K562 (cell line): ENCODE measurements at regions not wholly inside any gene's neighbourhood (a gene's known extent, or its start where the extent isn't known, plus 50 kb on each side); places are given as distances from the start of the nearest gene placed in this dataset.
"Not testable (repeated sequence)": the region's sequence is repeated elsewhere in the genome, so short reads cannot be mapped to it uniquely, and the experiment has no call there.

Experiments
- ATAC-seq: fragments of 200-7000 bp; cut with Tn5 transposase; 3 replicates; pipeline ENCODE4 v1.9.1; 2020; ENCODE audit warnings: moderate library complexity
- BruUV-seq: library from RNA; stranded (reverse); fragments of 400-500 nt; replicated peaks from 2 replicates; lab custom pipeline; 2021; lab: Mats Ljungman, UMichigan
- CTCF ChIA-PET: fragments of 300-600 bp; formaldehyde crosslinking; extraction: SDS; loops from one replicate; lab custom pipeline; 2021; ENCODE audit warnings: low intra/inter-chr PET ratio; lab: Yijun Ruan, JAX
- POLR2A ChIA-PET: fragments of 300-600, 350-650 bp; sonication (Branson Sonifier 250); formaldehyde crosslinking; extraction: SDS; loops from one replicate; lab custom pipeline; 2021; ENCODE audit warnings: antibody characterized with exemption, inconsistent platforms; lab: Yijun Ruan, JAX
- DNase-seq, 4 experiments: peaks; one replicate each; pipeline versions ENCODE4 v3.0.0 to v3.0.0-alpha.2; 2011 to 2018; ENCODE audit warnings: low spot score in 3 of 4, mixed read lengths in 3 of 4; ENCODE audit errors: extremely low read depth in 1 of 4
- FAIRE-seq: peaks from 2 replicates; lab custom pipeline; 2011; peaks lifted over from hg19 to GRCh38; lab: Jason Lieb, UNC
- H2AFZ ChIP-seq: 2 replicates; pipeline ENCODE4 v1.6.0; 2011; ENCODE audit warnings: low read depth, low read length, control low read depth, inconsistent platforms
- H3K27ac ChIP-seq: fragments of 200-600 bp; 3 replicates; pipeline ENCODE4 v1.8.0; 2011; ENCODE audit warnings: low read depth, mild to moderate bottlenecking, control low read depth, inconsistent platforms, low read length, moderate library complexity, mixed read lengths; ENCODE audit errors: extremely low read depth
- H3K27me3 ChIP-seq, 2 experiments: fragments of 300-600 bp in 1 of 2; 2 replicates in 1 of 2; 3 replicates in 1 of 2; pipeline versions ENCODE4 v1.6.0 to v1.8.0; 2011; ENCODE audit warnings: inconsistent platforms in 2 of 2, low read length in 2 of 2, mild to moderate bottlenecking in 1 of 2, mixed read lengths in 1 of 2, moderate library complexity in 1 of 2; ENCODE audit not compliant: control insufficient read depth in 2 of 2, insufficient read depth in 2 of 2
- H3K36me3 ChIP-seq: fragments of 300-600 bp; 3 replicates; pipeline ENCODE4 v1.8.0; 2011; ENCODE audit warnings: mild to moderate bottlenecking, low read length, inconsistent platforms; ENCODE audit not compliant: control insufficient read depth, insufficient read depth
- H3K4me1 ChIP-seq, 2 experiments: fragments of 200-600 bp in 1 of 2; replicated peaks in 1 of 2; 2 replicates in 1 of 2; 3 replicates in 1 of 2; pipeline versions ENCODE4 v1.5.1 to v1.8.0; 2011; ENCODE audit warnings: inconsistent platforms in 2 of 2, low read length in 2 of 2, mild to moderate bottlenecking in 1 of 2, mixed read lengths in 1 of 2, moderate library complexity in 1 of 2; ENCODE audit not compliant: control insufficient read depth in 2 of 2, insufficient read depth in 2 of 2
- H3K4me2 ChIP-seq: 2 replicates; pipeline ENCODE4 v1.6.1; 2011; ENCODE audit warnings: low read length, control low read depth, inconsistent platforms, mixed read lengths; ENCODE audit not compliant: insufficient read depth
- H3K4me3 ChIP-seq: fragments of 200-600 bp; sonication (generic), shearing (Covaris generic); 2 replicates; pipeline ENCODE4 v1.5.1; 2016; ENCODE audit warnings: control low read depth, inconsistent platforms
- H3K79me2 ChIP-seq: fragments of 200-600 bp; 3 replicates; pipeline ENCODE4 v1.8.0; 2011; ENCODE audit warnings: low read length, inconsistent platforms; ENCODE audit not compliant: control insufficient read depth, insufficient read depth
- H3K9ac ChIP-seq, 2 experiments: 2 replicates each; pipeline versions ENCODE4 v1.6.0 to v1.6.1; 2011; ENCODE audit warnings: low read depth in 2 of 2, low read length in 2 of 2, control low read depth in 1 of 2, inconsistent platforms in 1 of 2, mild to moderate bottlenecking in 1 of 2, mixed read lengths in 1 of 2; ENCODE audit not compliant: insufficient read depth in 1 of 2
- H3K9me1 ChIP-seq: one replicate; pipeline ENCODE4 v1.6.0; 2011; ENCODE audit warnings: inconsistent platforms, mild to moderate bottlenecking, low read length, moderate library complexity; ENCODE audit not compliant: control insufficient read depth, insufficient read depth
- H3K9me3 ChIP-seq: replicated peaks from 2 replicates; pipeline ENCODE4 v1.5.1; 2011; ENCODE audit warnings: low read depth, low read length, inconsistent platforms; ENCODE audit not compliant: control insufficient read depth, insufficient read depth
- H4K20me1 ChIP-seq: replicated peaks from 2 replicates; pipeline ENCODE4 v1.6.1; 2011; ENCODE audit warnings: low read length, inconsistent platforms, mixed read lengths; ENCODE audit not compliant: control insufficient read depth, insufficient read depth
- HEY1 ChIP-seq: fragments of 250-450 bp; sonication (Bioruptor Pico); IDR thresholded peaks from 2 replicates; pipeline ENCODE4 v1.5.0; 2020; ENCODE audit warnings: mild to moderate bottlenecking, moderate library complexity, borderline replicate concordance
- MEIS2 ChIP-seq: fragments of 450-650 bp; IDR thresholded peaks from 2 replicates; pipeline ENCODE4 v1.6.1; 2014; ENCODE audit warnings: mild to moderate bottlenecking; ENCODE audit not compliant: partially characterized antibody
- PHF8 ChIP-seq: fragments of 200-600 bp; sonication (generic); IDR thresholded peaks from 2 replicates; pipeline ENCODE4 v1.6.1; 2012; ENCODE audit warnings: mixed run types, mild to moderate bottlenecking, inconsistent platforms, low read length, moderate library complexity, borderline replicate concordance
- TEAD1 ChIP-seq, 2 experiments: fragments of 450-650 bp in 1 of 2; sonication (generic) in 1 of 2; formaldehyde crosslinking; IDR thresholded peaks; 2 replicates each; pipeline versions ENCODE4 v1.4.0 to v1.8.0; 2020 to 2022; ENCODE audit warnings: mild to moderate bottlenecking in 2 of 2, missing genetic modification reagents in 1 of 2
- WGBS: fragments of 100-300 bp; shearing (Covaris generic); methylation state at CpG from one replicate; pipeline ENCODE4 v1.1.6; 2016; ENCODE audit warnings: low coverage, mixed read lengths; ENCODE audit not compliant: insufficient coverage; ENCODE audit errors: missing lambda C conversion rate; 5-methylcytosine and 5-hydroxymethylcytosine counted together
- in situ Hi-C: fragments of 300-500 bp; cut with MboI; formaldehyde crosslinking; loops from 4 replicates; pipeline ENCODE4 v1.15.0; 2018; ENCODE audit warnings: inconsistent platforms, mixed read lengths
- intact Hi-C: fragments of 100-400 bp; cut with micrococcal nuclease; formaldehyde crosslinking; loops from 2 replicates; pipeline ENCODE4 v1.14.2; 2022
- TF ChIP-seq, protein P1 (sequence below): IDR thresholded peaks from 2 replicates; pipeline ENCODE4 v1.6.1; 2011; ENCODE audit not compliant: insufficient read length; ENCODE audit errors: extremely low read depth

DNA sequence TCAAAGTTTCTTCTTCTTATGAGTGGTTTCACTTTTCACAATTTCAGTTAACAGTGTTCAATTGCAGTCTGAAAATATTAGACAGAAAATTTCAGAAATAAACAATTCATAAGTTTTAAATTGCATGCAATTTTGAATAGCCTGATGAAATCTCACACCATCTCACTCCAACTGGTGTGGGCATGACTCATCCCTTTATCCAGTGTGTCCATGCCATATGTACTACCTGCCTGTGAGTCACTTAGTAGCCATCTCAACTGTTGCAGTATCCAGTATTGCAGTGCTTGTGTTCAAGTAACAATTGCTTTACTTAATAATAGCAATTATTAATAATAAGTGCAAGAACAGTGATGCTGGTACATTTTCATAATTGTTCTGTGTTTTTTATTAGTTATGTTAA, 1202.5 kb downstream of the DSC3 start:
- Histone ChIP-seq H3K27ac (no peak overlapping the region), H3K9me1 (no peaks in the 10 kb centered on the region), H3K79me2 (no peaks in the 10 kb centered on the region), H3K4me2 (no peak overlapping the region), H3K27me3 (no peaks in the 10 kb centered on the region), H3K9me3 (no peaks in the 10 kb centered on the region), H2AFZ (no peak overlapping the region), H3K4me1 (no peaks in the 10 kb centered on the region), H4K20me1 (no peaks in the 10 kb centered on the region), H3K9ac (no peak overlapping the region), H3K4me3 (no peak overlapping the region), H3K36me3 (no peaks in the 10 kb centered on the region)
- no peak for DNase-seq
- intact Hi-C loops (no loop called here), in situ Hi-C loops (no loop called here)
- POLR2A ChIA-PET, result no interaction called here
- no peak for FAIRE-seq
- CTCF ChIA-PET, result no interaction called here
- ATAC-seq, result no peak
- TF ChIP-seq HEY1 (no peak), MEIS2 (no peak), TEAD1 (CRISPR knock-in tag; IDR thresholded peaks at IDR 0.05) (no peak), PHF8 (no peak)
- TF ChIP-seq, protein P1, sequence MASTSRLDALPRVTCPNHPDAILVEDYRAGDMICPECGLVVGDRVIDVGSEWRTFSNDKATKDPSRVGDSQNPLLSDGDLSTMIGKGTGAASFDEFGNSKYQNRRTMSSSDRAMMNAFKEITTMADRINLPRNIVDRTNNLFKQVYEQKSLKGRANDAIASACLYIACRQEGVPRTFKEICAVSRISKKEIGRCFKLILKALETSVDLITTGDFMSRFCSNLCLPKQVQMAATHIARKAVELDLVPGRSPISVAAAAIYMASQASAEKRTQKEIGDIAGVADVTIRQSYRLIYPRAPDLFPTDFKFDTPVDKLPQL, result no peak
- no TSS peak for BruUV-seq

DNA sequence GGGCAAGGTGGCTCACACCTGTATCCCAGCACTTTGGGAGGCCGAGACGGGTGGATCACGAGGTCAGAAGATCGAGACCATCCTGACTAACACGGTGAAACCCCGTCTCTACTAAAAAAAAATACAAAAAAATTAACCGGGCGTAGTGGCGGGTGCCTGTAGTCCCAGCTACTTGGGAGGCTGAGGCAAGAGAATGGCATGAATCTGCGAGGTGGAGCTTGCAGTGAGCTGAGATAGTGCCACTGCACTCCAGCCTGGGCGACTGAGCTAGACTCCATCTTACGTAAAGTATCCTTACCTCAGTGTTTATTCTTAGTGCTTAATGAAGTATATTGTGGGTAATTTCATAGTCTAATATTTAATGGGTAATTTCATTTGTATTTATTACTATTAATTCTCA, 1203.6 kb downstream of the DSC3 start:
- ATAC-seq, H3K27me3 ChIP-seq, H2AFZ ChIP-seq, DNase-seq, intact Hi-C loops, POLR2A ChIA-PET, H3K27ac ChIP-seq, H3K4me3 ChIP-seq, H4K20me1 ChIP-seq, in situ Hi-C loops, BruUV-seq, H3K9me1 ChIP-seq, H3K9me3 ChIP-seq, H3K4me2 ChIP-seq, FAIRE-seq, H3K9ac ChIP-seq, CTCF ChIA-PET, H3K79me2 ChIP-seq, H3K4me1 ChIP-seq, H3K36me3 ChIP-seq: not testable (repeated sequence)
- WGBS, result 1% methylated on average over 12 of the region's 12 CpGs
